ENCODE measurements at regions not wholly inside any gene's neighbourhood (a gene's known extent, or its start where the extent isn't known, plus 50 kb on each side); places are given as distances from the start of the nearest gene placed in this dataset.

DNA sequence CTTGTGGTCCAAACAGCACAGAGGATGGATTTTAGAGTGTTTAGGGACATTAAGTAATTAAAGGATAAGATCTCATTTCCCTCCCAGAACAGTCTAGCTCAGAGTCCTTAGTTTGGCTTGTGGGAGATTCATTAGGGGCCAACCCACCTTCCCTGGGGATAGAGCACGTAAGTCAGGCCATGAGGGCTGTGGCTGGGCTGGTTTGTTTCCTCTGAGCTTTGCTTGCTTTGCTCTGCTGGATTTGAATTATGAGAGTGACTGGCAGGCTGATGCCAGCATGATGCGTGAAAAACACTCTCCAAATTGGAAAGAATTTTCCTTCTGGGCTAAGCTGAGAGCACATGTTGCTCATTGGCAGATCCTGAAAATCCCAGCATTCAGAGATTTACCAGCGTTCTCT lies 84.7 kb upstream of the HEPHL1 start:
- no peaks in the 10 kb centered on the region for H3K27me3 ChIP-seq (ENCODE audit: low read length)
- no peaks in the 10 kb centered on the region for H4K20me1 ChIP-seq (ENCODE audit: low read depth, low read length)
- TF ChIP-seq EZH2phosphoT487 (conservative IDR thresholded peaks at IDR 0.05; ENCODE audit: low read length) = no peak
- TF ChIP-seq, protein P1, sequence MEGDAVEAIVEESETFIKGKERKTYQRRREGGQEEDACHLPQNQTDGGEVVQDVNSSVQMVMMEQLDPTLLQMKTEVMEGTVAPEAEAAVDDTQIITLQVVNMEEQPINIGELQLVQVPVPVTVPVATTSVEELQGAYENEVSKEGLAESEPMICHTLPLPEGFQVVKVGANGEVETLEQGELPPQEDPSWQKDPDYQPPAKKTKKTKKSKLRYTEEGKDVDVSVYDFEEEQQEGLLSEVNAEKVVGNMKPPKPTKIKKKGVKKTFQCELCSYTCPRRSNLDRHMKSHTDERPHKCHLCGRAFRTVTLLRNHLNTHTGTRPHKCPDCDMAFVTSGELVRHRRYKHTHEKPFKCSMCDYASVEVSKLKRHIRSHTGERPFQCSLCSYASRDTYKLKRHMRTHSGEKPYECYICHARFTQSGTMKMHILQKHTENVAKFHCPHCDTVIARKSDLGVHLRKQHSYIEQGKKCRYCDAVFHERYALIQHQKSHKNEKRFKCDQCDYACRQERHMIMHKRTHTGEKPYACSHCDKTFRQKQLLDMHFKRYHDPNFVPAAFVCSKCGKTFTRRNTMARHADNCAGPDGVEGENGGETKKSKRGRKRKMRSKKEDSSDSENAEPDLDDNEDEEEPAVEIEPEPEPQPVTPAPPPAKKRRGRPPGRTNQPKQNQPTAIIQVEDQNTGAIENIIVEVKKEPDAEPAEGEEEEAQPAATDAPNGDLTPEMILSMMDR (IDR thresholded peaks at IDR 0.05; ENCODE audit: insufficient read depth, low read length, poor library complexity, severe bottlenecking) = no peak
- H3K4me3 ChIP-seq (ENCODE audit: insufficient read depth, low read length, poor library complexity, severe bottlenecking) = no peak overlapping the region
- H3K9me3 ChIP-seq (ENCODE audit: insufficient read depth, low read length) = no peaks in the 10 kb centered on the region
- H3K36me3 ChIP-seq (ENCODE audit: low read length) = no peaks in the 10 kb centered on the region
- H3K9me2 ChIP-seq (replicated peaks; ENCODE audit: insufficient read depth, low read length) = no peaks in the 10 kb centered on the region
- H3K27ac ChIP-seq (ENCODE audit: low read depth, low read length) = no peak overlapping the region
- H3K4me2 ChIP-seq (ENCODE audit: low read depth, low read length, poor library complexity, severe bottlenecking) = no peak overlapping the region
- H3K9ac ChIP-seq (ENCODE audit: low read length) = no peak overlapping the region
- H2AFZ ChIP-seq (ENCODE audit: low read depth, low read length, severe bottlenecking) = no peak overlapping the region
- H3F3A ChIP-seq (ENCODE audit: insufficient read depth) = no peaks in the 10 kb centered on the region
- H3K79me2 ChIP-seq (ENCODE audit: insufficient read depth, low read length) = no peaks in the 10 kb centered on the region

DNA sequence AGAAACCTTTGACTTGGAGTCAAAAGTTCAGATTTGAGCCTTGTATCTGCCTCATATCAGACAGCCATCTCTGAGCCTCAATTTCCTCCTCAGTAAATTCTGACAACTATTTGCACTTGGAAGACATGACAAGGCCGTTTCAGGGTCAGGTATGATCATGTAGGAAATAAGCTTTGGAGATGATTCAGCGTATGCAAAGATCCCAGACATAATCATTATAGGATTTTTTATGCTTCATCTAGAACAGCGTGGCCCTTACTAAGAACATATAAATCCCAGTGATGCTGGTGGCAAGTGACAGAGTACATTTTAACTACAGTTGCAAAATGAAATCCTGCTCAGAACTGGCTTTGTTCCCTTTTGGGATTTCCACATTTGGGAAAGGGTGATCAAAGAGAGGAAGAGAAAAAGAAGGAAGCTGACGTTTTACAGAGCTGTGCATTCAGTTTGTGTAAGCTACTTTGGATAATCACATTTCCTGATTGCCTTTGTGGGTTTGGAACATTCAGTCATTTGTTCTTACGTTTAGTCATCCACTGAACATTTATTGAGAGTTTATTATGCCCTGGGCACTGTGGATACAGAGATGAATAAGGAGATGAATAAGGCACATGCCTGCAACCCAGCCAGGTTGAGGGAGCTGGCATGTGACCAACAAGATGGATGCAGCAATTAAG lies 81.9 kb upstream of the HEPHL1 start:
- no peak overlapping the region for H3K4me2 ChIP-seq (ENCODE audit: low read depth, low read length, poor library complexity, severe bottlenecking)
- no peaks in the 10 kb centered on the region for H3F3A ChIP-seq (ENCODE audit: insufficient read depth)
- TF ChIP-seq EZH2phosphoT487 (conservative IDR thresholded peaks at IDR 0.05; ENCODE audit: low read length) = no peak
- TF ChIP-seq, protein P1 (IDR thresholded peaks at IDR 0.05; ENCODE audit: insufficient read depth, low read length, poor library complexity, severe bottlenecking) = no peak
- no peak overlapping the region for H3K4me3 ChIP-seq (ENCODE audit: insufficient read depth, low read length, poor library complexity, severe bottlenecking)
- H3K36me3 ChIP-seq (ENCODE audit: low read length) = no peaks in the 10 kb centered on the region
- no peaks in the 10 kb centered on the region for H3K79me2 ChIP-seq (ENCODE audit: insufficient read depth, low read length)
- H3K9me3 ChIP-seq (ENCODE audit: insufficient read depth, low read length) = no peaks in the 10 kb centered on the region
- H3K9ac ChIP-seq (ENCODE audit: low read length) = no peak overlapping the region
- H3K27me3 ChIP-seq (ENCODE audit: low read length) = no peaks in the 10 kb centered on the region
- H2AFZ ChIP-seq (ENCODE audit: low read depth, low read length, severe bottlenecking) = no peak overlapping the region
- no peak overlapping the region for H3K27ac ChIP-seq (ENCODE audit: low read depth, low read length)
- H4K20me1 ChIP-seq (ENCODE audit: low read depth, low read length) = no peaks in the 10 kb centered on the region
- H3K9me2 ChIP-seq (replicated peaks; ENCODE audit: insufficient read depth, low read length) = no peaks in the 10 kb centered on the region

DNA sequence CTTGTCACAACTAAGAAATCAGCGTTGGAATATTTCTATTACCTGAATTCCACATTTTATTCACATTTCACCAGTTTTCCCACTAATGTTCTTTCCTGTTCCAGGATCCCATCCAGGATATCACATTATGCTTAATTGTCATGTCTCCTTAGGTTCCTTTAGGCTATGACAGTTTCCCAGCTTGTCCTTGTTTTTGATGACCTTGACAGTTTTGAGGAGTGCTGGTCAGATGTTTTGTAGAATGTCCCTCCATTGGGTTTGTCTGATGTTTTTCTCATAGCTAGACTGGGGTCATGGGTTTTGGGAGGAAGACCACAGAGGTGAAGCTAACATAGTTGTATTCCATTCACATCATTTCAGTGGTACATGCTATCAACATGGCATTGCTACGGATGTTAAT lies 80.8 kb upstream of the HEPHL1 start:
- no peaks in the 10 kb centered on the region for H4K20me1 ChIP-seq (ENCODE audit: low read depth, low read length)
- H3K27me3 ChIP-seq (ENCODE audit: low read length) = no peaks in the 10 kb centered on the region
- no peaks in the 10 kb centered on the region for H3K36me3 ChIP-seq (ENCODE audit: low read length)
- H3K79me2 ChIP-seq (ENCODE audit: insufficient read depth, low read length) = no peaks in the 10 kb centered on the region
- no peak overlapping the region for H3K27ac ChIP-seq (ENCODE audit: low read depth, low read length)
- no peak overlapping the region for H3K9ac ChIP-seq (ENCODE audit: low read length)
- H3F3A ChIP-seq (ENCODE audit: insufficient read depth) = no peaks in the 10 kb centered on the region
- no peak for TF ChIP-seq EZH2phosphoT487 (conservative IDR thresholded peaks at IDR 0.05; ENCODE audit: low read length)
- TF ChIP-seq, protein P1 (IDR thresholded peaks at IDR 0.05; ENCODE audit: insufficient read depth, low read length, poor library complexity, severe bottlenecking) = no peak
- H3K4me2 ChIP-seq (ENCODE audit: low read depth, low read length, poor library complexity, severe bottlenecking) = no peak overlapping the region
- H2AFZ ChIP-seq (ENCODE audit: low read depth, low read length, severe bottlenecking) = no peak overlapping the region
- H3K9me3 ChIP-seq (ENCODE audit: insufficient read depth, low read length) = no peaks in the 10 kb centered on the region
- no peaks in the 10 kb centered on the region for H3K9me2 ChIP-seq (replicated peaks; ENCODE audit: insufficient read depth, low read length)
- H3K4me3 ChIP-seq (ENCODE audit: insufficient read depth, low read length, poor library complexity, severe bottlenecking) = no peak overlapping the region
